ENCODE measurements at regions not wholly inside any gene's neighbourhood (a gene's known extent, or its start where the extent isn't known, plus 50 kb on each side); places are given as distances from the start of the nearest gene placed in this dataset.

- TF ChIP-seq CTCF (conservative IDR thresholded peaks at IDR 0.05; ENCODE audit: low read depth in 2 of 2), result no peak
- TF ChIP-seq POLR2AphosphoS5 (IDR thresholded peaks at IDR 0.05; ENCODE audit: low read depth), result no peak
- TF ChIP-seq ETS1 (IDR thresholded peaks at IDR 0.05), result no peak
- no peak for TF ChIP-seq ZNF114 (CRISPR knock-in tag; IDR thresholded peaks at IDR 0.05)
- TF ChIP-seq EZH2 (IDR thresholded peaks at IDR 0.05; ENCODE audit: low read depth, unreplicated experiment), result no peak
- TF ChIP-seq JUNB (IDR thresholded peaks at IDR 0.05; ENCODE audit: unreplicated experiment), result no peak
- no peak for TF ChIP-seq EZH2phosphoT487 (IDR thresholded peaks at IDR 0.05; ENCODE audit: unreplicated experiment)
- TF ChIP-seq CREB1 (CRISPR knock-in tag; IDR thresholded peaks at IDR 0.05; ENCODE audit: low read depth), result no peak
- no peak for TF ChIP-seq STAT1 (IDR thresholded peaks at IDR 0.05; ENCODE audit: unreplicated experiment)
- TF ChIP-seq NANOG (IDR thresholded peaks at IDR 0.05; ENCODE audit: borderline replicate concordance), result no peak
These were observed 224.8 kb downstream of the MEF2C start for GRCh38 chr5:88657906-88658775.

Measured in GM23338 (cell line).